ENCODE measurements at regions not wholly inside any gene's neighbourhood (a gene's known extent, or its start where the extent isn't known, plus 50 kb on each side); places are given as distances from the start of the nearest gene placed in this dataset.

DNA sequence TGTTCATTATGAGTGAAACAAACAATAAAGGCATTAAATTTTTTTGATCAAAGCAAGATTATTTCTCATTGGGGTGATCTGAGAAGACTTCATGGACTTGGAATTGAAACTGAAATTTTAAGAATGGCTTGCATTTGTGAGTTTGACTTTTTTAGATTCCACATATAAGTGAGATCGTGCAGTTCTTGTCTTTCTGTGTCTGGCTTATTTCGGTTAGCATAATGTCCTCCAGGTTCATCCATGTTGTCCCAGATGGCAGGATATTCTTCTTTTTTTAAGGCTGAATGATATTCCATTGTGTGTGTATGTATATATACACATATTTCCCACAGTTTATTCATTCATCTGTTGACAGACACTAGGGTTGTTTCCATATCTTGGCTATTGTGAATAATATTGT lies 716.5 kb downstream of the PRELID2 start:
- TF ChIP-seq, protein P1, sequence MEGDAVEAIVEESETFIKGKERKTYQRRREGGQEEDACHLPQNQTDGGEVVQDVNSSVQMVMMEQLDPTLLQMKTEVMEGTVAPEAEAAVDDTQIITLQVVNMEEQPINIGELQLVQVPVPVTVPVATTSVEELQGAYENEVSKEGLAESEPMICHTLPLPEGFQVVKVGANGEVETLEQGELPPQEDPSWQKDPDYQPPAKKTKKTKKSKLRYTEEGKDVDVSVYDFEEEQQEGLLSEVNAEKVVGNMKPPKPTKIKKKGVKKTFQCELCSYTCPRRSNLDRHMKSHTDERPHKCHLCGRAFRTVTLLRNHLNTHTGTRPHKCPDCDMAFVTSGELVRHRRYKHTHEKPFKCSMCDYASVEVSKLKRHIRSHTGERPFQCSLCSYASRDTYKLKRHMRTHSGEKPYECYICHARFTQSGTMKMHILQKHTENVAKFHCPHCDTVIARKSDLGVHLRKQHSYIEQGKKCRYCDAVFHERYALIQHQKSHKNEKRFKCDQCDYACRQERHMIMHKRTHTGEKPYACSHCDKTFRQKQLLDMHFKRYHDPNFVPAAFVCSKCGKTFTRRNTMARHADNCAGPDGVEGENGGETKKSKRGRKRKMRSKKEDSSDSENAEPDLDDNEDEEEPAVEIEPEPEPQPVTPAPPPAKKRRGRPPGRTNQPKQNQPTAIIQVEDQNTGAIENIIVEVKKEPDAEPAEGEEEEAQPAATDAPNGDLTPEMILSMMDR (IDR thresholded peaks at IDR 0.05; ENCODE audit: low read depth, low read length): no peak
- TF ChIP-seq POLR2A (IDR thresholded peaks at IDR 0.05; ENCODE audit: extremely low read depth, insufficient read length): no peak

Data from NB4 (cell line).